ENCODE measurements at regions not wholly inside any gene's neighbourhood (a gene's known extent, or its start where the extent isn't known, plus 50 kb on each side); places are given as distances from the start of the nearest gene placed in this dataset.

DNA sequence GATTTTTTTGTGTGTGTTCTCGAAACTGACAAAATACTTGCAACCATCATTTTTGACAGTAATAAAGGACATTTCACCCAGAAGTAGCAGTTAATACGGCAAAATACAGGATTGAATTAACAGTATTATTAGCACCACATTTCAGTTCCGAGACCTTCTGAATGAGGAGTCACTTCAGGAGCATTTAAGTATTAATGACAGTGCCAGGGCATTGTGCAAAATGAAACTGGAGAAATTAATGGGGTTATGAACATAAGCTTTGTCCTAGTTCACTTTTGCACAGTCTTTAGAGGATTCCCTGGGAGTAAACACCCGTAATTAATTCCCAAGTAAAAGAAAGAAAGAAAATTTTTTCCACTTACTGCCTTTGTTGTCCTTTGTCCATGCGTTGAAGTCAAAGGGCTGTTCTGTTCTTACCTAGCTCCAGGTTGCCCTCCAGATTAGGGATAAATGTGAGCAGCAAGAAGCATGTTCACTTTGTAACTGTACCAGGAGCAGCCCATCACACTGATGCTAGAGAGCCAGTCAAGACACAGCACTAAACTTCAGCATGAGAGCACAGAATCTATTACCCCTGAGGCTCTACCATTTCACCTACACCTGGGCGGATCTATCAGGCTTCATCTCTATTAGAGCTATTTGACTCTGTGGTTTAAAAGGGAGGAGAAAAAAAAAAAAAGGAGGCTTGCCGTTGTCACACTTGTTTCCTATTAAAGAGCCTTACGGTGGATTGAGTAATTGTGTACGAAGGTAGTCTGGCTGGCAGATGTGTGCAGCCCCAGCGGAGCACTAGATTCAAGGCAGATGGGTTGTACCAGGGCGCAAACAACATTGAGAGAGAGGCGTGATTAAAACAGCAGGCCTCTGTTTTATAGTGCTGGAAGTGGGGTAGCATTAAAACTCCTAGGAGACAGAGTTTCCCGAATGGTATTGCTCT is 297.8 kb upstream of the SEMA3A start:
- TF ChIP-seq, protein P1, sequence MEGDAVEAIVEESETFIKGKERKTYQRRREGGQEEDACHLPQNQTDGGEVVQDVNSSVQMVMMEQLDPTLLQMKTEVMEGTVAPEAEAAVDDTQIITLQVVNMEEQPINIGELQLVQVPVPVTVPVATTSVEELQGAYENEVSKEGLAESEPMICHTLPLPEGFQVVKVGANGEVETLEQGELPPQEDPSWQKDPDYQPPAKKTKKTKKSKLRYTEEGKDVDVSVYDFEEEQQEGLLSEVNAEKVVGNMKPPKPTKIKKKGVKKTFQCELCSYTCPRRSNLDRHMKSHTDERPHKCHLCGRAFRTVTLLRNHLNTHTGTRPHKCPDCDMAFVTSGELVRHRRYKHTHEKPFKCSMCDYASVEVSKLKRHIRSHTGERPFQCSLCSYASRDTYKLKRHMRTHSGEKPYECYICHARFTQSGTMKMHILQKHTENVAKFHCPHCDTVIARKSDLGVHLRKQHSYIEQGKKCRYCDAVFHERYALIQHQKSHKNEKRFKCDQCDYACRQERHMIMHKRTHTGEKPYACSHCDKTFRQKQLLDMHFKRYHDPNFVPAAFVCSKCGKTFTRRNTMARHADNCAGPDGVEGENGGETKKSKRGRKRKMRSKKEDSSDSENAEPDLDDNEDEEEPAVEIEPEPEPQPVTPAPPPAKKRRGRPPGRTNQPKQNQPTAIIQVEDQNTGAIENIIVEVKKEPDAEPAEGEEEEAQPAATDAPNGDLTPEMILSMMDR (conservative IDR thresholded peaks at IDR 0.05; ENCODE audit: low read depth, low read length) = no peak
- TF ChIP-seq EZH2 (IDR thresholded peaks at IDR 0.05; ENCODE audit: low read length, unreplicated experiment) = no peak

Measured in PC-3 (cell line).